Duodenal mucosa (tissue), 2 donors: ENCODE measurements at regions not wholly inside any gene's neighbourhood (a gene's known extent, or its start where the extent isn't known, plus 50 kb on each side); places are given as distances from the start of the nearest gene placed in this dataset.

Experiments
- H3K27ac ChIP-seq: one replicate; pipeline ENCODE4 v1.7.0; 2013; ENCODE audit warnings: low read depth, low read length
- H3K27me3 ChIP-seq, 2 donors: one replicate each; pipeline ENCODE4 v1.7.0; 2013; ENCODE audit warnings: low read length in 2 of 2, control low read depth in 1 of 2; ENCODE audit not compliant: insufficient read depth in 2 of 2, control insufficient read depth in 1 of 2
- H3K36me3 ChIP-seq, 2 donors: one replicate each; pipeline ENCODE4 v1.7.0; 2013; ENCODE audit warnings: low read length in 2 of 2, control low read depth in 1 of 2; ENCODE audit not compliant: insufficient read depth in 2 of 2, control insufficient read depth in 1 of 2
- H3K4me1 ChIP-seq, 2 donors: one replicate each; pipeline ENCODE4 v1.7.0; 2013; ENCODE audit warnings: low read length in 2 of 2, control low read depth in 1 of 2; ENCODE audit not compliant: insufficient read depth in 2 of 2, control insufficient read depth in 1 of 2
- H3K4me3 ChIP-seq, 2 donors: one replicate each; pipeline ENCODE4 v1.7.0; 2013; ENCODE audit warnings: low read length in 2 of 2, low read depth in 1 of 2
- H3K9ac ChIP-seq, 2 donors: one replicate each; pipeline ENCODE4 v1.7.0; 2013; ENCODE audit warnings: low read length in 2 of 2, low read depth in 1 of 2
- H3K9me3 ChIP-seq, 2 donors: one replicate each; pipeline ENCODE4 v1.7.0; 2013; ENCODE audit warnings: low read length in 2 of 2, control low read depth in 1 of 2; ENCODE audit not compliant: control insufficient read depth in 1 of 2

- Histone ChIP-seq H3K36me3 (no peaks in the 10 kb centered on the region), H3K9me3 (no peaks in the 10 kb centered on the region), H3K27ac (no peak overlapping the region), H3K4me1 (peaks cover 5 to 6% of the 10 kb centered on the region in 2 donors), H3K27me3 (peaks cover 0 to 6% of the 10 kb centered on the region in 2 donors), H3K4me3 (no peak overlapping the region), H3K9ac (no peak overlapping the region)
These were observed 248.3 kb downstream of the MIAT start for GRCh38 chr22:26905640-26906039.

GRCh38 chr22:26906464-26906863 is 249.1 kb downstream of the MIAT start:
- H3K36me3 ChIP-seq: no peaks in the 10 kb centered on the region
- H3K9me3 ChIP-seq: no peaks in the 10 kb centered on the region
- H3K27me3 ChIP-seq: peaks cover 0 to 5% of the 10 kb centered on the region in 2 donors
- no peak overlapping the region for H3K9ac ChIP-seq
- no peak overlapping the region for H3K27ac ChIP-seq
- no peak overlapping the region for H3K4me3 ChIP-seq
- peaks cover 5 to 6% of the 10 kb centered on the region in 2 donors for H3K4me1 ChIP-seq

GRCh38 chr22:26907366-26907765 is 250.0 kb downstream of the MIAT start:
- H3K27me3 ChIP-seq: peaks cover 4 to 5% of the 10 kb centered on the region in 2 donors
- no peak overlapping the region for H3K9ac ChIP-seq
- H3K27ac ChIP-seq: no peak overlapping the region
- no peaks in the 10 kb centered on the region for H3K36me3 ChIP-seq
- no peak overlapping the region for H3K4me3 ChIP-seq
- H3K4me1 ChIP-seq: peaks cover 5 to 6% of the 10 kb centered on the region in 2 donors
- no peaks in the 10 kb centered on the region for H3K9me3 ChIP-seq

GRCh38 chr22:26910845-26911244 is 253.5 kb downstream of the MIAT start:
- H3K9ac ChIP-seq: no peak overlapping the region
- H3K27me3 ChIP-seq: peaks cover 2 to 13% of the 10 kb centered on the region in 2 donors
- H3K36me3 ChIP-seq: no peaks in the 10 kb centered on the region
- no peak overlapping the region for H3K4me3 ChIP-seq
- H3K9me3 ChIP-seq: no peaks in the 10 kb centered on the region
- no peaks in the 10 kb centered on the region for H3K4me1 ChIP-seq
- no peak overlapping the region for H3K27ac ChIP-seq

GRCh38 chr22:26912655-26913345 is 255.4 kb downstream of the MIAT start:
- Histone ChIP-seq H3K27ac (no peak overlapping the region), H3K4me3 (no peak overlapping the region), H3K9ac (no peak overlapping the region), H3K9me3 (no peaks in the 10 kb centered on the region), H3K27me3 (peaks cover 2 to 13% of the 10 kb centered on the region in 2 donors), H3K36me3 (no peaks in the 10 kb centered on the region), H3K4me1 (no peaks in the 10 kb centered on the region)

- Histone ChIP-seq H3K9ac (no peak overlapping the region), H3K9me3 (no peaks in the 10 kb centered on the region), H3K27me3 (peaks cover 2 to 13% of the 10 kb centered on the region in 2 donors), H3K36me3 (no peaks in the 10 kb centered on the region), H3K4me3 (no peak overlapping the region), H3K4me1 (no peaks in the 10 kb centered on the region), H3K27ac (no peak overlapping the region)
These were observed 257.3 kb downstream of the MIAT start for GRCh38 chr22:26914519-26915185.

- no peak overlapping the region for H3K4me3 ChIP-seq
- no peaks in the 10 kb centered on the region for H3K4me1 ChIP-seq
- H3K27ac ChIP-seq: no peak overlapping the region
- no peak overlapping the region for H3K9ac ChIP-seq
- H3K27me3 ChIP-seq: peaks cover 2 to 13% of the 10 kb centered on the region in 2 donors
- no peaks in the 10 kb centered on the region for H3K36me3 ChIP-seq
- H3K9me3 ChIP-seq: no peaks in the 10 kb centered on the region
These were observed 258.8 kb downstream of the MIAT start for GRCh38 chr22:26916236-26916635.

GRCh38 chr22:26918226-26918625 is 260.8 kb downstream of the MIAT start:
- peaks cover 2 to 9% of the 10 kb centered on the region in 2 donors for H3K27me3 ChIP-seq
- H3K9ac ChIP-seq: no peak overlapping the region
- H3K27ac ChIP-seq: no peak overlapping the region
- no peak overlapping the region for H3K4me3 ChIP-seq
- H3K4me1 ChIP-seq: no peaks in the 10 kb centered on the region
- no peaks in the 10 kb centered on the region for H3K9me3 ChIP-seq
- H3K36me3 ChIP-seq: no peaks in the 10 kb centered on the region

GRCh38 chr22:26921726-26922125 is 264.3 kb downstream of the MIAT start:
- Histone ChIP-seq H3K9ac (no peak overlapping the region), H3K9me3 (no peaks in the 10 kb centered on the region), H3K27me3 (no peaks in the 10 kb centered on the region), H3K4me3 (no peak overlapping the region), H3K4me1 (no peaks in the 10 kb centered on the region), H3K36me3 (no peaks in the 10 kb centered on the region), H3K27ac (no peak overlapping the region)

- Histone ChIP-seq H3K9me3 (no peaks in the 10 kb centered on the region), H3K4me3 (no peak overlapping the region), H3K9ac (no peak overlapping the region), H3K4me1 (no peaks in the 10 kb centered on the region), H3K27me3 (no peaks in the 10 kb centered on the region), H3K36me3 (no peaks in the 10 kb centered on the region), H3K27ac (no peak overlapping the region)
These were observed 265.4 kb downstream of the MIAT start for GRCh38 chr22:26922806-26923205.
